HepG2 (cell line): ENCODE measurements at regions not wholly inside any gene's neighbourhood (a gene's known extent, or its start where the extent isn't known, plus 50 kb on each side); places are given as distances from the start of the nearest gene placed in this dataset.

ENCODE experiments used
- CBX5 ChIP-seq: sonication (generic); formaldehyde crosslinking; IDR thresholded peaks from 2 replicates; pipeline ENCODE4 v1.4.0; 2020; ENCODE audit warnings: missing genetic modification reagents, borderline replicate concordance
- CSRNP1 ChIP-seq: sonication (generic); formaldehyde crosslinking; IDR thresholded peaks from 2 replicates; pipeline ENCODE4 v1.8.1; 2023; ENCODE audit warnings: mild to moderate bottlenecking, missing genetic modification reagents
- FOSL2 ChIP-seq: sonication (generic); formaldehyde crosslinking; IDR thresholded peaks from 2 replicates; pipeline ENCODE4 v1.4.0; 2020; ENCODE audit warnings: missing genetic modification reagents
- JUNB ChIP-seq: sonication (generic); formaldehyde crosslinking; IDR thresholded peaks from 2 replicates; pipeline ENCODE4 v1.8.0; 2022; ENCODE audit warnings: missing genetic modification reagents, mild to moderate bottlenecking, borderline replicate concordance
- POLR2A ChIP-seq, 2 experiments: IDR thresholded peaks; 2 replicates each; pipeline ENCODE4 v1.6.1; 2011; ENCODE audit warnings: low read depth in 2 of 2, low read length in 2 of 2, mild to moderate bottlenecking in 1 of 2, moderate library complexity in 1 of 2; ENCODE audit not compliant: insufficient read depth in 1 of 2
- ZFX ChIP-seq: sonication (generic); formaldehyde crosslinking; IDR thresholded peaks from 2 replicates; pipeline ENCODE4 v1.4.0; 2020; ENCODE audit warnings: mild to moderate bottlenecking, low read depth, missing genetic modification reagents, moderate library complexity
- ZKSCAN1 ChIP-seq: fragments of 150-350 bp; IDR thresholded peaks from 2 replicates; pipeline ENCODE4 v1.6.1; 2014; ENCODE audit warnings: low read length
- ZNF121 ChIP-seq: sonication (generic); formaldehyde crosslinking; IDR thresholded peaks from 2 replicates; pipeline ENCODE4 v1.5.0; 2020; ENCODE audit warnings: mild to moderate bottlenecking, missing genetic modification reagents
- ZNF354B ChIP-seq: sonication (generic); formaldehyde crosslinking; IDR thresholded peaks from 2 replicates; pipeline ENCODE4 v1.8.0; 2022; ENCODE audit warnings: mild to moderate bottlenecking, missing genetic modification reagents

GRCh38 chr1:222912730-222913129 lies 97.9 kb downstream of the DISP1 start:
- TF ChIP-seq CSRNP1 (CRISPR knock-in tag) (no peak), ZNF354B (CRISPR knock-in tag) (no peak), CBX5 (CRISPR knock-in tag) (no peak), POLR2A (IDR thresholded peaks at IDR 0.05; ENCODE audit: insufficient read depth in 1 of 2, low read depth in 2 of 2, low read length in 2 of 2) (no peak), FOSL2 (CRISPR knock-in tag) (no peak), ZFX (CRISPR knock-in tag) (no peak), ZNF121 (no peak), JUNB (CRISPR knock-in tag) (no peak), ZKSCAN1 (no peak)
